GM12873 (cell line): ENCODE measurements at regions not wholly inside any gene's neighbourhood (a gene's known extent, or its start where the extent isn't known, plus 50 kb on each side); places are given as distances from the start of the nearest gene placed in this dataset.

ENCODE experiments used
- TF ChIP-seq, protein P1 (sequence below): IDR thresholded peaks from 2 replicates; pipeline ENCODE4 v1.5.1; 2012; ENCODE audit warnings: low read depth, mild to moderate bottlenecking, moderate library complexity, low read length, control low read depth; ENCODE audit not compliant: insufficient read depth; ENCODE audit errors: missing control alignments

DNA sequence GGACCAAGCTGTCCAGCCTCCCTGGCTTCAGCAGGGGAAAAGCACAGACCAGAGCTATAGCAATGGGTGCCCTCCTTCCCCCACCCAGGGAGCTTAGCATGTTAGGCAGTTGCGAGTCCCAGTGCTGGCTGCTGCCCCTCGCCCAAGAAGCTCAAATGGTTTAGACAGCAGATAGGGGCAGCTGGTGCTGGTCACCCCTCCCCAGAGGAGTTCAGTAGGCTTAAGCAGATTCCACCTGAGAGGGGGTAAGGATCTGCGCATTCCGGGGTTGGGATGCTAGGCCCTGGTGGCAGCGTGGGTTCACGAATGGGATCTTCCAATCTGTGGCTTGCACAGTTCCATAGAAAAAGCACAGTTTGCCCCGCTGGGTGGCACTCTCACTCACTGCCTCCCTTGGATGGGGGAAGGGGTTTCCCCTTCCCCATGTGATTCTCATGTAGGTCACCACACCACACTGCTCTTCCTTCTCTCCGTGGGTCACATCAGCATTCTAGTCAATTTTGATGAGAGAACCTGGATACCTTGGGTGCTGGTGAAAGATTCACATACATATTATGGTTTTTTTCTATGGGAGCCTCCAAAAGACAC lies 665.6 kb downstream of the C12orf50 start:
- TF ChIP-seq, protein P1, sequence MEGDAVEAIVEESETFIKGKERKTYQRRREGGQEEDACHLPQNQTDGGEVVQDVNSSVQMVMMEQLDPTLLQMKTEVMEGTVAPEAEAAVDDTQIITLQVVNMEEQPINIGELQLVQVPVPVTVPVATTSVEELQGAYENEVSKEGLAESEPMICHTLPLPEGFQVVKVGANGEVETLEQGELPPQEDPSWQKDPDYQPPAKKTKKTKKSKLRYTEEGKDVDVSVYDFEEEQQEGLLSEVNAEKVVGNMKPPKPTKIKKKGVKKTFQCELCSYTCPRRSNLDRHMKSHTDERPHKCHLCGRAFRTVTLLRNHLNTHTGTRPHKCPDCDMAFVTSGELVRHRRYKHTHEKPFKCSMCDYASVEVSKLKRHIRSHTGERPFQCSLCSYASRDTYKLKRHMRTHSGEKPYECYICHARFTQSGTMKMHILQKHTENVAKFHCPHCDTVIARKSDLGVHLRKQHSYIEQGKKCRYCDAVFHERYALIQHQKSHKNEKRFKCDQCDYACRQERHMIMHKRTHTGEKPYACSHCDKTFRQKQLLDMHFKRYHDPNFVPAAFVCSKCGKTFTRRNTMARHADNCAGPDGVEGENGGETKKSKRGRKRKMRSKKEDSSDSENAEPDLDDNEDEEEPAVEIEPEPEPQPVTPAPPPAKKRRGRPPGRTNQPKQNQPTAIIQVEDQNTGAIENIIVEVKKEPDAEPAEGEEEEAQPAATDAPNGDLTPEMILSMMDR, result no peak

DNA sequence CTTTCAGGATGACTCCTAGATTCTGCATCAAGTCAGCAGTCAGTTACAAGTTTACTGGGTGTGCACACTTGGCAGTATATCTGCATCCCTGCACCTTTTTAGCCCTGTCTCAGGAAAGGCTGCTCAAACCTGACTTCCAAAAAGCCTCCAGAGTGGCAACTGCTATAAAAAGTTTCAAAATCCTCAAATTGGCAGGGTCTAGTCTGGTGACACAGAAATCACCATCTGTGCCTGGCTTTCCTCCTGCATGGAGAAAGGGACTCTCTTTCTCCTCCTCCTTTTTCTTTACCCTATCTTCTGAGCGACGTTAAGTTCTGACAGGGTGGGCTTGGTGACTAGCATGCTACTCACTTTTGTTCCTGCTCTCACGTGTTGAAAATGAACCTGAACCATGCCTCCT lies 679.5 kb downstream of the C12orf50 start:
- TF ChIP-seq, protein P1, result no peak

DNA sequence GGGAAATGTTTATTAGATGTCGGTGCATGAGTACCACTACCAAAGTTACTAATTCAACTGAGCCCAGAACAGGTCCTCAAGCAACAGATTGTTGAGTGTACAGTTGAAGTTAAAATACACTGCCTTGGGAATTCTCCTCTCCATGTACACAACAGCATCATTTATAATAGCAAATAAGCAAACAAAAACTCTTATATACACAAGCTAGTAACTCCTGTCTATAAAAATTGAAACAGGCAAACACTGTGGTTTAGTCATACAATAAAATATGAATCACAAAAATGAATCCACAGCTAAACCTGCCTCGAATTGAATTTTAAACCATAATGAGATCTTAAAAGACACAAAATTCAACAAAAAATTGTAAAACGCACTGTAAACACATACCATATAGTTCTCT lies 681.1 kb downstream of the C12orf50 start:
- TF ChIP-seq, protein P1, result no peak

DNA sequence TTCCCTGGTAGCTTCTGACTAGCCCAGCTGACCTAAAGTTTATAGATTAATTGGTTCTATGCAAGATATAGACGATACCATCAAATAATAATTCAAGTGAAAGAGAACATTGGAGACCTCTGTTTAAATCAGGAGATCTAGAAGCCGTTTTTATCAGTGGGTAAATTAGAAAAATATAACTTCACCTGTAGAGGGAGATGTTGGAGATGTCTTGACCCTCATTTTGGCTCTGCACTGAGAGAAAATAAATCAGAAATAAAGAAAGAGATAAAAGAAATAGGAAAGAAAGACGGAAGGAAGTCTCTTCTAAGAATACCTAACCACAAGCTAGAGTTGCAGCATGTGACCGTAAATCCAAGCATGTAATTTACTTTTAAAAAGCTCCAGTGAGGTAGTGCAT lies 684.5 kb downstream of the C12orf50 start:
- TF ChIP-seq, protein P1, result no peak

DNA sequence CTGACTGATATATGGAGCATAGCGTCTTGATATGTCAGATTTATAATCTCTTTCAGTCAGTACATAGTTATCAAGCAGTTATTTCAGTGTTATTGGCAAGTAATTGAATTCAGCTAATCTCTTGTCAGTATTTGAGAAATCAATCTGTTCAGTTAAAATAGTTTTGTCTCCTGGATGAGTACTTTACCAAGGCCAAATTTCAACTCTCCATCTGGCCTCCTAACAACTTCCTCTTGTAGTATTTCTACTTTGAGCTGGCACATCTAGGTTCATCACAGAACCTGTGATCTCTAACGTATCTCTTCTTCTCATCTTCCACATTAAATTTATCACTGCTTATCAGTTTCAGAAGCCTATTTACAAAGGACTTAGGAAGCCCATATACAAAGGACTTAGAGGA lies 690.5 kb downstream of the C12orf50 start:
- TF ChIP-seq, protein P1, result no peak

DNA sequence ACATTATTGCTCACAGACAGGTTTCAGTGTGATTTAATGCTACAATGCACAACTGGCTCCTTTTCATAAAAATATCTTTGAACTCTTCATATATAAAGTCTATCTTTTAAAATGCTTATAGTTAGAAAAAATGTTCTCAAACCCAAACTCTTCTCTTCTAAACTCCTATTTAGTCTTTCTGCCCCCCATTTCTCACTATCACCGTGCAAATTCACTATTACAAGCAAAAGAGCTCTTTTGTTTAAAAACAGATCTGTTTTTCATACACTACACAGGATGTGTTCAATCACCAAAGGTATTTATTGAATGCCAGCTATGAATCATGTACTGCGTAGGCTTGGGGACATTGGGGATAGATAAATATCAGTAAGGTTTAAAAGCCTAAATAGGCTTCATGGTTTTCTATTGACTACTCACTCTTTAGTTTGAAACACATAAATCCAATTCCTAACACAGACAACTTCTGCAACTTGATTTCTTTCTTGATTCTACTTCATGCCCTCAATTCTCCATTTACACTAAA lies 692.3 kb downstream of the C12orf50 start:
- TF ChIP-seq, protein P1, result no peak

DNA sequence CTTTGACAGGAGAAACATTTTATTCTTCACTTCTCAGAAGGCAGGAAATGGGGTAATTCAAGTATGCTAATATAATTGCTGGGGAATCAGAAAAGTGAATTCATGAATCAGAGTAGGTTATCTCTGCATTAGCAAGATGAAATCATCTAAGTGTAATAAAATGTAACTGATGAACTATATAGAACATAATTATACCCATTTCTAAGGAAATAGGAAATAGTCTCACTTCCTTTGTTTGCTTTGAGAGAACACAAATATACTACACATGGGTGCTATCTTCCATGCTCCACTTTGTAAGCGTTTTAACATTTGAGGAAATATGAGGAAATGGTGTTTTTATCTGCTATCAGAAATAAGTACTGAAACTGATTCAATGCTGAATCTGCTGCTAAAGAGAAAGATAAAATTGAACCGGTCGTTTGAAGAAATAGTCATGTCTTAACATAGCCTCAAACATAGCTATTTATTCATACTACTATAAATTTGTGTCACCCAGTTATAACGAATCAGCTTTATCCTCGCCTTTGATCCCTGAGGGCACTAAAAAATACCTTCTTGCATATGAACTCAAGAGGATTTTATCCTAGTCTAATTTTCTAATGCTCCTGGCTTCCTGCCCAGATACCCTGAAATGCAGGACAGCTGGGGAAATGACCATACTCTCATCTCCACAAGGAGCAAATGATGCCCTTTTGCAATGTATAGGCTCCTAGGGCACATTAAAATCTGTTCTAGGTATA lies 696.0 kb downstream of the C12orf50 start:
- TF ChIP-seq, protein P1, result no peak
